Prostate gland (tissue), 1 donor: ENCODE measurements at regions not wholly inside any gene's neighbourhood (a gene's known extent, or its start where the extent isn't known, plus 50 kb on each side); places are given as distances from the start of the nearest gene placed in this dataset.

ENCODE experiments used
- POLR2A ChIP-seq: fragments of 450-650 bp; IDR thresholded peaks from one replicate; pipeline ENCODE4 v1.6.1; 2016; ENCODE audit warnings: antibody characterized with exemption, mild to moderate bottlenecking
- POLR2AphosphoS5 ChIP-seq: sonication (generic); formaldehyde crosslinking; IDR thresholded peaks from one replicate; pipeline ENCODE4 v1.6.1; 2017; ENCODE audit warnings: antibody characterized with exemption

- TF ChIP-seq POLR2A = no peak
- TF ChIP-seq POLR2AphosphoS5 = no peak
Measured at GRCh38 chr3:72223628-72224027, 438.7 kb upstream of the PROK2 start.
